MCF 10A (cell line): ENCODE measurements at regions not wholly inside any gene's neighbourhood (a gene's known extent, or its start where the extent isn't known, plus 50 kb on each side); places are given as distances from the start of the nearest gene placed in this dataset.

Experiments used
- BruUV-seq: library from RNA; stranded (reverse); fragments of 400-500 nt; replicated peaks from 2 replicates; lab custom pipeline; 2021; lab: Mats Ljungman, UMichigan
- CTCF ChIA-PET: fragments of 300-600 bp; sonication (Branson Sonifier 250); formaldehyde crosslinking; extraction: SDS; loops from one replicate; lab custom pipeline; 2021; ENCODE audit warnings: antibody characterized with exemption, inconsistent platforms; lab: Yijun Ruan, JAX
- POLR2A ChIA-PET: fragments of 300-600, 350-650 bp; sonication (Branson Sonifier 250); formaldehyde crosslinking; extraction: SDS; loops from one replicate; lab custom pipeline; 2020; ENCODE audit warnings: antibody characterized with exemption, inconsistent platforms; lab: Yijun Ruan, JAX
- DNase-seq: peaks from one replicate; pipeline ENCODE4 v3.0.0-alpha.2; 2018; ENCODE audit not compliant: unreplicated experiment
- H3K27ac Mint-ChIP-seq: one replicate; pipeline ENCODE4 v1.8.0; 2022; ENCODE audit warnings: mild to moderate bottlenecking, low read depth, mixed read lengths; ENCODE audit not compliant: unreplicated experiment
- H3K27me3 Mint-ChIP-seq: one replicate; pipeline ENCODE4 v1.8.0; 2022; ENCODE audit warnings: mixed read lengths; ENCODE audit not compliant: insufficient read depth, unreplicated experiment
- H3K36me3 Mint-ChIP-seq: one replicate; pipeline ENCODE4 v1.8.0; 2022; ENCODE audit warnings: mild to moderate bottlenecking, moderate library complexity, mixed read lengths; ENCODE audit not compliant: insufficient read depth, unreplicated experiment
- H3K4me1 Mint-ChIP-seq: one replicate; pipeline ENCODE4 v1.8.0; 2022; ENCODE audit warnings: mixed read lengths; ENCODE audit not compliant: insufficient read depth, unreplicated experiment
- H3K4me3 Mint-ChIP-seq: one replicate; pipeline ENCODE4 v1.8.0; 2022; ENCODE audit warnings: mild to moderate bottlenecking, moderate library complexity, mixed read lengths; ENCODE audit not compliant: unreplicated experiment
- H3K9me3 Mint-ChIP-seq: one replicate; pipeline ENCODE4 v1.8.0; 2022; ENCODE audit warnings: mixed read lengths; ENCODE audit not compliant: unreplicated experiment
- CTCF ChIP-seq: fragments of 200-600 bp; IDR thresholded peaks from one replicate; pipeline ENCODE4 v1.8.0; 2022; ENCODE audit warnings: antibody characterized with exemption, mild to moderate bottlenecking; ENCODE audit not compliant: unreplicated experiment
- intact Hi-C: fragments of 100-400 bp; cut with micrococcal nuclease; formaldehyde crosslinking; loops from 2 replicates; pipeline ENCODE4 v1.14.1; 2022

- Mint-ChIP-seq H3K27me3 (no peaks in the 10 kb centered on the region), H3K4me1 (no peaks in the 10 kb centered on the region), H3K27ac (no peak overlapping the region), H3K36me3 (no peaks in the 10 kb centered on the region), H3K4me3 (no peak overlapping the region), H3K9me3 (peaks cover 17% of the 10 kb centered on the region)
- TF ChIP-seq CTCF, result no peak
- BruUV-seq, result no TSS peak
- ChIA-PET POLR2A (no interaction called here), CTCF (no interaction called here)
- intact Hi-C loops, result no loop called here
- DNase-seq, result no peak
These were observed 894.4 kb downstream of the SORCS3 start for GRCh38 chr10:105535478-105535877.

- DNase-seq, result peak; percentile 38
- H3K36me3 Mint-ChIP-seq, result no peaks in the 10 kb centered on the region
- ChIA-PET POLR2A (no interaction called here), CTCF (no interaction called here)
- H3K4me3 Mint-ChIP-seq, result no peak overlapping the region
- no peak for TF ChIP-seq CTCF
- intact Hi-C loops, result no loop called here
- no peaks in the 10 kb centered on the region for H3K27me3 Mint-ChIP-seq
- peaks cover 17% of the 10 kb centered on the region for H3K9me3 Mint-ChIP-seq
- no peaks in the 10 kb centered on the region for H3K4me1 Mint-ChIP-seq
- no TSS peak for BruUV-seq
- no peak overlapping the region for H3K27ac Mint-ChIP-seq
These were observed 893.0 kb downstream of the SORCS3 start for GRCh38 chr10:105534086-105534485.

GRCh38 chr10:105516511-105516910, 875.4 kb downstream of the SORCS3 start:
- no peaks in the 10 kb centered on the region for H3K4me1 Mint-ChIP-seq
- H3K27ac Mint-ChIP-seq, result no peak overlapping the region
- BruUV-seq, result no TSS peak
- H3K4me3 Mint-ChIP-seq, result no peak overlapping the region
- peaks cover 5% of the 10 kb centered on the region for H3K9me3 Mint-ChIP-seq
- H3K36me3 Mint-ChIP-seq, result no peaks in the 10 kb centered on the region
- no peaks in the 10 kb centered on the region for H3K27me3 Mint-ChIP-seq
- CTCF ChIA-PET, result no interaction called here
- intact Hi-C loops, result no loop called here
- TF ChIP-seq CTCF, result no peak
- DNase-seq, result no peak
- POLR2A ChIA-PET, result no interaction called here

GRCh38 chr10:105514106-105514505, 873.0 kb downstream of the SORCS3 start:
- intact Hi-C loops, result no loop called here
- no TSS peak for BruUV-seq
- no peaks in the 10 kb centered on the region for H3K4me1 Mint-ChIP-seq
- ChIA-PET CTCF (no interaction called here), POLR2A (no interaction called here)
- H3K9me3 Mint-ChIP-seq, result peaks cover 2% of the 10 kb centered on the region
- H3K36me3 Mint-ChIP-seq, result no peaks in the 10 kb centered on the region
- no peak for DNase-seq
- H3K27ac Mint-ChIP-seq, result no peak overlapping the region
- TF ChIP-seq CTCF, result no peak
- H3K27me3 Mint-ChIP-seq, result no peaks in the 10 kb centered on the region
- no peak overlapping the region for H3K4me3 Mint-ChIP-seq
